ENCODE measurements at regions not wholly inside any gene's neighbourhood (a gene's known extent, or its start where the extent isn't known, plus 50 kb on each side); places are given as distances from the start of the nearest gene placed in this dataset.

- no peaks in the 10 kb centered on the region for H3K36me3 ChIP-seq
- TF ChIP-seq POLR2A (IDR thresholded peaks at IDR 0.05) (no peak), POLR2AphosphoS5 (IDR thresholded peaks at IDR 0.05) (no peak)
- TF ChIP-seq, protein P1, sequence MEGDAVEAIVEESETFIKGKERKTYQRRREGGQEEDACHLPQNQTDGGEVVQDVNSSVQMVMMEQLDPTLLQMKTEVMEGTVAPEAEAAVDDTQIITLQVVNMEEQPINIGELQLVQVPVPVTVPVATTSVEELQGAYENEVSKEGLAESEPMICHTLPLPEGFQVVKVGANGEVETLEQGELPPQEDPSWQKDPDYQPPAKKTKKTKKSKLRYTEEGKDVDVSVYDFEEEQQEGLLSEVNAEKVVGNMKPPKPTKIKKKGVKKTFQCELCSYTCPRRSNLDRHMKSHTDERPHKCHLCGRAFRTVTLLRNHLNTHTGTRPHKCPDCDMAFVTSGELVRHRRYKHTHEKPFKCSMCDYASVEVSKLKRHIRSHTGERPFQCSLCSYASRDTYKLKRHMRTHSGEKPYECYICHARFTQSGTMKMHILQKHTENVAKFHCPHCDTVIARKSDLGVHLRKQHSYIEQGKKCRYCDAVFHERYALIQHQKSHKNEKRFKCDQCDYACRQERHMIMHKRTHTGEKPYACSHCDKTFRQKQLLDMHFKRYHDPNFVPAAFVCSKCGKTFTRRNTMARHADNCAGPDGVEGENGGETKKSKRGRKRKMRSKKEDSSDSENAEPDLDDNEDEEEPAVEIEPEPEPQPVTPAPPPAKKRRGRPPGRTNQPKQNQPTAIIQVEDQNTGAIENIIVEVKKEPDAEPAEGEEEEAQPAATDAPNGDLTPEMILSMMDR (IDR thresholded peaks at IDR 0.05 in 8 of 11, conservative IDR thresholded peaks at IDR 0.05 in 3 of 11) = no peak
- H3K4me1 ChIP-seq = no peaks in the 10 kb centered on the region
- WGBS, 5 donors = 63 to 74% (median 69%) methylated on average over 8 of the region's 8 CpGs
- H3K9me3 ChIP-seq = no peaks in the 10 kb centered on the region
- intact Hi-C loops (cut with DNase I; ENCODE audit: low total_unique reads) = no loop called here
- no peak overlapping the region for H3K4me3 ChIP-seq
- no peak overlapping the region for H3K27ac ChIP-seq
- DNase-seq = no peak
- no peaks in the 10 kb centered on the region for H3K27me3 ChIP-seq (replicated peaks in 1 of 7)
Measured at GRCh38 chr2:104043864-104044263, 810.1 kb upstream of the POU3F3 start.

GRCh38 chr2:104045071-104045470, 808.8 kb upstream of the POU3F3 start:
- no peak for TF ChIP-seq POLR2AphosphoS5 (IDR thresholded peaks at IDR 0.05)
- no peak for TF ChIP-seq POLR2A (IDR thresholded peaks at IDR 0.05)
- TF ChIP-seq, protein P1 (IDR thresholded peaks at IDR 0.05 in 8 of 11, conservative IDR thresholded peaks at IDR 0.05 in 3 of 11) = no peak
- Histone ChIP-seq H3K4me3 (no peak overlapping the region), H3K27ac (no peak overlapping the region), H3K27me3 (replicated peaks in 1 of 7) (no peaks in the 10 kb centered on the region), H3K4me1 (no peaks in the 10 kb centered on the region), H3K36me3 (no peaks in the 10 kb centered on the region), H3K9me3 (no peaks in the 10 kb centered on the region)
- intact Hi-C loops (cut with DNase I; ENCODE audit: low total_unique reads) = no loop called here
- 93 to 97% (median 96%) methylated on average over 5 of the region's 5 CpGs for WGBS, 5 donors
- DNase-seq = no peak

DNA sequence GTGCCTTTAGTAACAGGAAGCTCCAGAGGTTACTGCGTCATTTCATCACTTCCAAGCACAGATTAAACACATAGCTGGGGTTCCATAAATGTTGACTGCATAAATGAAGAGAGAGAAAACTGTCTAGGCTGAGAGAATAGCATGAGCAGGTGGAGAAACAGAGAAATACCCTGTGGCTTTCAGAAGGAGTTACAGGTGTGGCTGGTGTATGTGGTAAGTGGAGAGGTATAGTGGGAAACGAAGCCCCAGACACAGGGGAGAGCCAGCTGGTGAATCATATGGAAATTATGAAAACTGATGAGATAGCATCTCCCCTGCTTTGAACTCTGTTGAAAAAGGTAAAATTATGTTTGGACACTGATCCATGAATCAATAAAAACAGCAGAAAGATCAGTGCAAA, 807.4 kb upstream of the POU3F3 start:
- intact Hi-C loops (cut with DNase I; ENCODE audit: low total_unique reads) = no loop called here
- WGBS, 5 donors = 64 to 84% (median 69%) methylated on average over 2 of the region's 2 CpGs

DNA sequence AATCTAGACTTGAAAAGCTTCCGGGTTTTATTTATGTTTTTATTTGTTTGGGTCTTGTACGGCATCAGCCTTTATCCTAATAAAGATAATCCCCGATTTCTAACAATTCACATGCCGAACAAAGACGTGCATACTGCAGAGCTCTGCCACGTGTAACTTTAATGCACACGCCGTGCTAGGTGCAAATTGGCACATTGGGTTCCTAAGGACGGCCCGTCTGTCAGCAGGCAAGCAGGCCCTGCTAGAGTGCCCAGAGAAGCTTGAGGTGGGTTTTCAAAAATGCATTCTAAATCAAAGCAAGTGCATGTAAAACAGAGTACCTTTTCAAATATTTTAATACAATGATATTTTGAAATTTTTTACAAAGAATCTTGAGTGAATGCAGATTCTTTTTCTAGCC, 806.4 kb upstream of the POU3F3 start:
- no peak for DNase-seq
- no peaks in the 10 kb centered on the region for H3K36me3 ChIP-seq
- H3K27me3 ChIP-seq (replicated peaks in 1 of 7) = no peaks in the 10 kb centered on the region
- no peak overlapping the region for H3K4me3 ChIP-seq
- H3K9me3 ChIP-seq = no peaks in the 10 kb centered on the region
- no peak for TF ChIP-seq POLR2A (IDR thresholded peaks at IDR 0.05)
- no peak for TF ChIP-seq POLR2AphosphoS5 (IDR thresholded peaks at IDR 0.05)
- TF ChIP-seq, protein P1 (IDR thresholded peaks at IDR 0.05 in 8 of 11, conservative IDR thresholded peaks at IDR 0.05 in 3 of 11) = no peak
- no peaks in the 10 kb centered on the region for H3K4me1 ChIP-seq
- intact Hi-C loops (cut with DNase I; ENCODE audit: low total_unique reads) = no loop called here
- no peak overlapping the region for H3K27ac ChIP-seq
- WGBS, 5 donors = 86 to 94% (median 89%) methylated on average over 10 of the region's 10 CpGs

More for the DNA sequence above, 807.4 kb upstream of the POU3F3 start:
- Histone ChIP-seq H3K27me3 (replicated peaks in 1 of 7) (no peaks in the 10 kb centered on the region), H3K36me3 (no peaks in the 10 kb centered on the region), H3K4me3 (no peak overlapping the region), H3K9me3 (no peaks in the 10 kb centered on the region), H3K27ac (no peak overlapping the region), H3K4me1 (no peaks in the 10 kb centered on the region)
- TF ChIP-seq POLR2A (IDR thresholded peaks at IDR 0.05) = no peak
- TF ChIP-seq POLR2AphosphoS5 (IDR thresholded peaks at IDR 0.05) = no peak
- TF ChIP-seq, protein P1 (IDR thresholded peaks at IDR 0.05 in 8 of 11, conservative IDR thresholded peaks at IDR 0.05 in 3 of 11) = no peak
- no peak for DNase-seq

Data from spleen (tissue), 11 donors.